GM23338 (cell line): ENCODE measurements at regions not wholly inside any gene's neighbourhood (a gene's known extent, or its start where the extent isn't known, plus 50 kb on each side); places are given as distances from the start of the nearest gene placed in this dataset.

Experiments used
- ATAC-seq: fragments of 200-7000 bp; cut with Tn5 transposase; 3 replicates; pipeline ENCODE4 v1.9.1; 2020
- DNase-seq: peaks from one replicate; pipeline ENCODE4 v3.0.0-alpha.2; 2015; ENCODE audit warnings: low spot score
- H2AFZ ChIP-seq: fragments of 200-600 bp; sonication (generic); 2 replicates; pipeline ENCODE4 v1.8.0; 2016; ENCODE audit warnings: antibody characterized with exemption, mild to moderate bottlenecking, moderate library complexity
- H3F3A ChIP-seq: fragments of 200-600 bp; sonication (generic); replicated peaks from 2 replicates; pipeline ENCODE4 v1.8.0; 2017; ENCODE audit warnings: antibody characterized with exemption, mixed run types, low read depth
- H3K27ac ChIP-seq: fragments of 200-600 bp; sonication (generic); 2 replicates; pipeline ENCODE4 v1.6.1; 2016; ENCODE audit warnings: low read depth
- H3K27me3 ChIP-seq: fragments of 200-600 bp; sonication (generic); 2 replicates; pipeline ENCODE4 v1.8.0; 2016; ENCODE audit warnings: mild to moderate bottlenecking, mixed run types, moderate library complexity; ENCODE audit not compliant: insufficient read depth
- H3K36me3 ChIP-seq: fragments of 200-600 bp; sonication (generic); 2 replicates; pipeline ENCODE4 v1.8.0; 2016; ENCODE audit warnings: mild to moderate bottlenecking; ENCODE audit not compliant: insufficient read depth
- H3K4me1 ChIP-seq: fragments of 200-600 bp; sonication (generic); 2 replicates; pipeline ENCODE4 v1.8.0; 2016; ENCODE audit warnings: mild to moderate bottlenecking, moderate library complexity; ENCODE audit not compliant: insufficient read depth
- H3K4me2 ChIP-seq: fragments of 200-600 bp; sonication (generic); 2 replicates; pipeline ENCODE4 v1.7.1; 2017; ENCODE audit warnings: mixed run types
- H3K4me3 ChIP-seq: fragments of 200-600 bp; sonication (generic); 2 replicates; pipeline ENCODE4 v1.6.1; 2016; ENCODE audit warnings: mixed run types
- H3K79me2 ChIP-seq: fragments of 200-600 bp; sonication (generic); replicated peaks from 2 replicates; pipeline ENCODE4 v1.8.0; 2017; ENCODE audit warnings: mild to moderate bottlenecking; ENCODE audit not compliant: insufficient read depth
- H3K9me2 ChIP-seq: fragments of 200-600 bp; sonication (generic); 2 replicates; pipeline ENCODE4 v1.8.0; 2017; ENCODE audit not compliant: insufficient read depth
- H4K20me1 ChIP-seq: fragments of 200-600 bp; sonication (generic); replicated peaks from 2 replicates; pipeline ENCODE4 v1.8.0; 2017; ENCODE audit warnings: mild to moderate bottlenecking; ENCODE audit not compliant: insufficient read depth
- H3K27ac Mint-ChIP-seq: 2 replicates; pipeline ENCODE4 v1.8.0; 2020; ENCODE audit warnings: inconsistent platforms, mild to moderate bottlenecking, moderate library complexity, mixed read lengths
- H3K27me3 Mint-ChIP-seq: 3 replicates; pipeline ENCODE4 v1.8.0; 2022; ENCODE audit warnings: low read depth, mild to moderate bottlenecking, moderate library complexity, mixed read lengths, inconsistent platforms; ENCODE audit not compliant: insufficient read depth, poor library complexity
- H3K36me3 Mint-ChIP-seq: 3 replicates; pipeline ENCODE4 v1.8.0; 2021; ENCODE audit warnings: low read depth, mild to moderate bottlenecking, inconsistent platforms, moderate library complexity, mixed read lengths
- H3K4me1 Mint-ChIP-seq: 3 replicates; pipeline ENCODE4 v1.8.0; 2020; ENCODE audit warnings: mild to moderate bottlenecking, inconsistent platforms, mixed read lengths
- H3K4me3 Mint-ChIP-seq: 3 replicates; pipeline ENCODE4 v1.8.0; 2021; ENCODE audit warnings: moderate library complexity, mild to moderate bottlenecking, inconsistent platforms, mixed read lengths
- H3K9me3 Mint-ChIP-seq: 3 replicates; pipeline ENCODE4 v1.8.0; 2020; ENCODE audit warnings: moderate library complexity, mild to moderate bottlenecking, inconsistent platforms, mixed read lengths
- CREB1 ChIP-seq: fragments of 250-450 bp; sonication (Bioruptor Pico); IDR thresholded peaks from 2 replicates; pipeline ENCODE4 v1.5.0; 2020; ENCODE audit warnings: low read depth, mild to moderate bottlenecking, moderate library complexity
- EZH2 ChIP-seq: fragments of 200-600 bp; sonication (generic); IDR thresholded peaks from one replicate; pipeline ENCODE4 v1.8.0; 2017; ENCODE audit warnings: antibody characterized with exemption, mild to moderate bottlenecking, low read depth; ENCODE audit not compliant: unreplicated experiment
- JUNB ChIP-seq: IDR thresholded peaks from one replicate; pipeline ENCODE4 v1.6.1; 2016; ENCODE audit warnings: antibody characterized with exemption; ENCODE audit not compliant: unreplicated experiment
- ZNF114 ChIP-seq: fragments of 250-450 bp; sonication (Bioruptor Pico); IDR thresholded peaks from 2 replicates; pipeline ENCODE4 v1.5.0; 2020; ENCODE audit warnings: mild to moderate bottlenecking, moderate library complexity
- ZNF331 ChIP-seq: fragments of 250-450 bp; sonication (Bioruptor Pico); IDR thresholded peaks from 2 replicates; pipeline ENCODE4 v1.5.0; 2020; ENCODE audit warnings: low read depth, mild to moderate bottlenecking, moderate library complexity
- TF ChIP-seq, protein P1 (sequence below): fragments of 250-450 bp; sonication (Bioruptor Pico); IDR thresholded peaks from 2 replicates; pipeline ENCODE4 v1.5.0; 2020; ENCODE audit warnings: mild to moderate bottlenecking, moderate library complexity
- TF ChIP-seq, protein P2 (sequence below), 2 experiments: fragments of 200-600 bp in 1 of 2; sonication (generic) in 1 of 2; conservative IDR thresholded peaks; 2 replicates each; pipeline versions ENCODE4 v1.5.1 to v1.6.1; 2016 to 2017; ENCODE audit warnings: antibody characterized with exemption in 2 of 2, low read depth in 2 of 2, mild to moderate bottlenecking in 2 of 2, moderate library complexity in 1 of 2

DNA sequence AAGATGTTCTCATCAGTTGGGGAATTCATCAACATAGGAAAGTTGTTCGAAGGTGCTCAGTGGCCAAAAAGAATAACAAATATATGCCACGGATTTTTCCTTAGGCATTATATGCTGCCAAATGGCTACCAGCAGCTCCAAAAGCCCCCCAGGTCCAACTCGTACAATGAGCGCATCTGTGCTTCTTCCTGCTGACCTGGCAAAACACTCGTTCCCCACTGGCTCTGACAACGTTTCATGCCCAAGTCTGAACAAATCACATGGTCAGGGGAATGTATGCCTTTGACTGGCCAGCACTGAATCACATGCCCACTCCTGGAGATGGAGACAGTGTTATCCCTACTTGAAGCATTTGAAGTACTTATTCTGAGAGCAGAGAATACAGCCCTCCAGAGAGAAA is 59.9 kb upstream of the SPP1 start:
- H3K4me1 Mint-ChIP-seq, result peaks cover 74% of the 10 kb centered on the region

More for the DNA sequence above, 59.9 kb upstream of the SPP1 start:
- peaks cover 60% of the 10 kb centered on the region for H3K4me1 ChIP-seq
- peaks cover 5% of the 10 kb centered on the region; the same call in 1 of the 2 replicates for H3F3A ChIP-seq
- H2AFZ ChIP-seq, result no peak overlapping the region
- H3K79me2 ChIP-seq, result no peaks in the 10 kb centered on the region
- TF ChIP-seq, protein P1, sequence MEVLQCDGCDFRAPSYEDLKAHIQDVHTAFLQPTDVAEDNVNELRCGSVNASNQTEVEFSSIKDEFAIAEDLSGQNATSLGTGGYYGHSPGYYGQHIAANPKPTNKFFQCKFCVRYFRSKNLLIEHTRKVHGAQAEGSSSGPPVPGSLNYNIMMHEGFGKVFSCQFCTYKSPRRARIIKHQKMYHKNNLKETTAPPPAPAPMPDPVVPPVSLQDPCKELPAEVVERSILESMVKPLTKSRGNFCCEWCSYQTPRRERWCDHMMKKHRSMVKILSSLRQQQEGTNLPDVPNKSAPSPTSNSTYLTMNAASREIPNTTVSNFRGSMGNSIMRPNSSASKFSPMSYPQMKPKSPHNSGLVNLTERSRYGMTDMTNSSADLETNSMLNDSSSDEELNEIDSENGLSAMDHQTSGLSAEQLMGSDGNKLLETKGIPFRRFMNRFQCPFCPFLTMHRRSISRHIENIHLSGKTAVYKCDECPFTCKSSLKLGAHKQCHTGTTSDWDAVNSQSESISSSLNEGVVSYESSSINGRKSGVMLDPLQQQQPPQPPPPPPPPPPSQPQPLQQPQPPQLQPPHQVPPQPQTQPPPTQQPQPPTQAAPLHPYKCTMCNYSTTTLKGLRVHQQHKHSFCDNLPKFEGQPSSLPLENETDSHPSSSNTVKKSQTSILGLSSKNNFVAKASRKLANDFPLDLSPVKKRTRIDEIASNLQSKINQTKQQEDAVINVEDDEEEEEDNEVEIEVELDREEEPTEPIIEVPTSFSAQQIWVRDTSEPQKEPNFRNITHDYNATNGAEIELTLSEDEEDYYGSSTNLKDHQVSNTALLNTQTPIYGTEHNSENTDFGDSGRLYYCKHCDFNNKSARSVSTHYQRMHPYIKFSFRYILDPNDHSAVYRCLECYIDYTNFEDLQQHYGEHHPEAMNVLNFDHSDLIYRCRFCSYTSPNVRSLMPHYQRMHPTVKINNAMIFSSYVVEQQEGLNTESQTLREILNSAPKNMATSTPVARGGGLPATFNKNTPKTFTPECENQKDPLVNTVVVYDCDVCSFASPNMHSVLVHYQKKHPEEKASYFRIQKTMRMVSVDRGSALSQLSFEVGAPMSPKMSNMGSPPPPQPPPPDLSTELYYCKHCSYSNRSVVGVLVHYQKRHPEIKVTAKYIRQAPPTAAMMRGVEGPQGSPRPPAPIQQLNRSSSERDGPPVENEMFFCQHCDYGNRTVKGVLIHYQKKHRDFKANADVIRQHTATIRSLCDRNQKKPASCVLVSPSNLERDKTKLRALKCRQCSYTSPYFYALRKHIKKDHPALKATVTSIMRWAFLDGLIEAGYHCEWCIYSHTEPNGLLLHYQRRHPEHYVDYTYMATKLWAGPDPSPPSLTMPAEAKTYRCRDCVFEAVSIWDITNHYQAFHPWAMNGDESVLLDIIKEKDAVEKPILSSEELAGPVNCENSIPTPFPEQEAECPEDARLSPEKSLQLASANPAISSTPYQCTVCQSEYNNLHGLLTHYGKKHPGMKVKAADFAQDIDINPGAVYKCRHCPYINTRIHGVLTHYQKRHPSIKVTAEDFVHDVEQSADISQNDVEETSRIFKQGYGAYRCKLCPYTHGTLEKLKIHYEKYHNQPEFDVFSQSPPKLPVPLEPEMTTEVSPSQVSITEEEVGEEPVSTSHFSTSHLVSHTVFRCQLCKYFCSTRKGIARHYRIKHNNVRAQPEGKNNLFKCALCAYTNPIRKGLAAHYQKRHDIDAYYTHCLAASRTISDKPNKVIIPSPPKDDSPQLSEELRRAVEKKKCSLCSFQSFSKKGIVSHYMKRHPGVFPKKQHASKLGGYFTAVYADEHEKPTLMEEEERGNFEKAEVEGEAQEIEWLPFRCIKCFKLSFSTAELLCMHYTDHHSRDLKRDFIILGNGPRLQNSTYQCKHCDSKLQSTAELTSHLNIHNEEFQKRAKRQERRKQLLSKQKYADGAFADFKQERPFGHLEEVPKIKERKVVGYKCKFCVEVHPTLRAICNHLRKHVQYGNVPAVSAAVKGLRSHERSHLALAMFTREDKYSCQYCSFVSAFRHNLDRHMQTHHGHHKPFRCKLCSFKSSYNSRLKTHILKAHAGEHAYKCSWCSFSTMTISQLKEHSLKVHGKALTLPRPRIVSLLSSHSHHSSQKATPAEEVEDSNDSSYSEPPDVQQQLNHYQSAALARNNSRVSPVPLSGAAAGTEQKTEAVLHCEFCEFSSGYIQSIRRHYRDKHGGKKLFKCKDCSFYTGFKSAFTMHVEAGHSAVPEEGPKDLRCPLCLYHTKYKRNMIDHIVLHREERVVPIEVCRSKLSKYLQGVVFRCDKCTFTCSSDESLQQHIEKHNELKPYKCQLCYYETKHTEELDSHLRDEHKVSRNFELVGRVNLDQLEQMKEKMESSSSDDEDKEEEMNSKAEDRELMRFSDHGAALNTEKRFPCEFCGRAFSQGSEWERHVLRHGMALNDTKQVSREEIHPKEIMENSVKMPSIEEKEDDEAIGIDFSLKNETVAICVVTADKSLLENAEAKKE (CRISPR knock-in tag), result no peak
- no peak for TF ChIP-seq ZNF331 (CRISPR knock-in tag)
- no peak for TF ChIP-seq EZH2
- TF ChIP-seq CREB1, result no peak
- no peak for TF ChIP-seq ZNF114 (CRISPR knock-in tag)
- no peak for TF ChIP-seq JUNB
- TF ChIP-seq, protein P2, sequence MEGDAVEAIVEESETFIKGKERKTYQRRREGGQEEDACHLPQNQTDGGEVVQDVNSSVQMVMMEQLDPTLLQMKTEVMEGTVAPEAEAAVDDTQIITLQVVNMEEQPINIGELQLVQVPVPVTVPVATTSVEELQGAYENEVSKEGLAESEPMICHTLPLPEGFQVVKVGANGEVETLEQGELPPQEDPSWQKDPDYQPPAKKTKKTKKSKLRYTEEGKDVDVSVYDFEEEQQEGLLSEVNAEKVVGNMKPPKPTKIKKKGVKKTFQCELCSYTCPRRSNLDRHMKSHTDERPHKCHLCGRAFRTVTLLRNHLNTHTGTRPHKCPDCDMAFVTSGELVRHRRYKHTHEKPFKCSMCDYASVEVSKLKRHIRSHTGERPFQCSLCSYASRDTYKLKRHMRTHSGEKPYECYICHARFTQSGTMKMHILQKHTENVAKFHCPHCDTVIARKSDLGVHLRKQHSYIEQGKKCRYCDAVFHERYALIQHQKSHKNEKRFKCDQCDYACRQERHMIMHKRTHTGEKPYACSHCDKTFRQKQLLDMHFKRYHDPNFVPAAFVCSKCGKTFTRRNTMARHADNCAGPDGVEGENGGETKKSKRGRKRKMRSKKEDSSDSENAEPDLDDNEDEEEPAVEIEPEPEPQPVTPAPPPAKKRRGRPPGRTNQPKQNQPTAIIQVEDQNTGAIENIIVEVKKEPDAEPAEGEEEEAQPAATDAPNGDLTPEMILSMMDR (conservative IDR thresholded peaks at IDR 0.05; ENCODE audit: low read depth in 2 of 2), result no peak
- no peak overlapping the region for H3K4me2 ChIP-seq
- ATAC-seq (no peak), DNase-seq (no peak)
- no peaks in the 10 kb centered on the region for H3K9me2 ChIP-seq
- no peaks in the 10 kb centered on the region for H4K20me1 ChIP-seq
- H3K27me3 ChIP-seq, result no peaks in the 10 kb centered on the region
- no peak overlapping the region for H3K27ac ChIP-seq
- Mint-ChIP-seq H3K27me3 (no peaks in the 10 kb centered on the region), H3K9me3 (0 out of 3 replicates have a peak, but pooled peaks cover under 1% of the 10 kb centered on the region), H3K27ac (no peak overlapping the region), H3K4me3 (no peak overlapping the region), H3K36me3 (peaks cover 1% of the 10 kb centered on the region; the same call in 2 of the 3 replicates)
- no peaks in the 10 kb centered on the region for H3K36me3 ChIP-seq
- H3K4me3 ChIP-seq, result no peak overlapping the region
